Neural progenitor cell (in vitro differentiated cells): ENCODE measurements at regions not wholly inside any gene's neighbourhood (a gene's known extent, or its start where the extent isn't known, plus 50 kb on each side); places are given as distances from the start of the nearest gene placed in this dataset.

Experiments
- CTCF ChIP-seq: fragments of 200-600 bp; sonication (generic); IDR thresholded peaks from 2 replicates; pipeline ENCODE4 v1.5.1; 2017; ENCODE audit warnings: antibody characterized with exemption, mild to moderate bottlenecking
- EZH2 ChIP-seq: fragments of 200-600 bp; sonication (generic); IDR thresholded peaks from 2 replicates; pipeline ENCODE4 v1.6.1; 2017; ENCODE audit warnings: antibody characterized with exemption, mild to moderate bottlenecking, moderate library complexity
- EZH2phosphoT487 ChIP-seq: fragments of 200-600 bp; sonication (generic); IDR thresholded peaks from 2 replicates; pipeline ENCODE4 v1.6.1; 2017; ENCODE audit warnings: antibody characterized with exemption

GRCh38 chr15:69697916-69698315 lies 245.3 kb downstream of the RPLP1 start:
- no peak for TF ChIP-seq CTCF
- TF ChIP-seq EZH2phosphoT487 = no peak
- no peak for TF ChIP-seq EZH2
